PC-3 (cell line): ENCODE measurements at regions not wholly inside any gene's neighbourhood (a gene's known extent, or its start where the extent isn't known, plus 50 kb on each side); places are given as distances from the start of the nearest gene placed in this dataset.

ENCODE experiments used
- ATAC-seq: fragments of 200-7000 bp; cut with Tn5 transposase; 2 replicates; pipeline ENCODE4 v1.9.1; 2020; ENCODE audit warnings: mild to moderate bottlenecking, moderate library complexity
- BruUV-seq: library from RNA; stranded (reverse); fragments of 400-500 nt; replicated peaks from 2 replicates; lab custom pipeline; 2021; lab: Mats Ljungman, UMichigan
- CTCF ChIA-PET: fragments of 300-600 bp; sonication (Branson Sonifier 250); formaldehyde crosslinking; loops from one replicate; lab custom pipeline; 2022; ENCODE audit warnings: antibody characterized with exemption; lab: Charles Lee
- POLR2A ChIA-PET: fragments of 300-600 bp; sonication (Branson Sonifier 250); formaldehyde crosslinking; loops from one replicate; lab custom pipeline; 2022; ENCODE audit warnings: antibody characterized with exemption; ENCODE audit not compliant: unreplicated experiment; lab: Charles Lee
- DNase-seq: peaks from one replicate; pipeline ENCODE4 v3.0.0-alpha.2; 2015
- H2AFZ ChIP-seq: fragments of 300-600 bp; sonication (generic); 2 replicates; pipeline ENCODE4 v1.6.0; 2016; ENCODE audit warnings: antibody characterized with exemption, low read length
- H3F3A ChIP-seq: fragments of 300-600 bp; sonication (generic); one replicate; pipeline ENCODE4 v1.6.0; 2017; ENCODE audit warnings: antibody characterized with exemption, low read length, control low read depth, mild to moderate bottlenecking; ENCODE audit not compliant: unreplicated experiment
- H3K27ac ChIP-seq: fragments of 300-600 bp; sonication (generic); 2 replicates; pipeline ENCODE4 v1.5.1; 2016; ENCODE audit warnings: mild to moderate bottlenecking, low read length
- H3K27me3 ChIP-seq: fragments of 300-600 bp; sonication (generic); 2 replicates; pipeline ENCODE4 v1.6.1; 2016; ENCODE audit warnings: low read length, mixed read lengths
- H3K36me3 ChIP-seq: fragments of 300-600 bp; sonication (generic); 2 replicates; pipeline ENCODE4 v1.6.1; 2016; ENCODE audit warnings: low read depth, mixed run types, low read length, mixed read lengths
- H3K4me1 ChIP-seq: fragments of 300-600 bp; sonication (generic); 2 replicates; pipeline ENCODE4 v1.5.1; 2016; ENCODE audit warnings: low read length; ENCODE audit not compliant: insufficient read depth
- H3K4me2 ChIP-seq: fragments of 300-600 bp; sonication (generic); 2 replicates; pipeline ENCODE4 v1.6.0; 2016; ENCODE audit warnings: low read length
- H3K4me3 ChIP-seq: fragments of 300-600 bp; sonication (generic); 2 replicates; pipeline ENCODE4 v1.5.1; 2016; ENCODE audit warnings: mild to moderate bottlenecking, low read length, mixed read lengths
- H3K79me2 ChIP-seq: fragments of 300-600 bp; sonication (generic); 2 replicates; pipeline ENCODE4 v1.6.1; 2017; ENCODE audit warnings: low read length, mixed read lengths
- H3K9ac ChIP-seq: fragments of 300-600 bp; sonication (generic); 2 replicates; pipeline ENCODE4 v1.6.0; 2016; ENCODE audit warnings: mild to moderate bottlenecking, low read length
- H3K9me2 ChIP-seq: fragments of 300-600 bp; sonication (generic); replicated peaks from 2 replicates; pipeline ENCODE4 v1.6.1; 2016; ENCODE audit warnings: mixed run types, low read length, mixed read lengths
- H3K9me3 ChIP-seq: fragments of 300-600 bp; sonication (generic); 2 replicates; pipeline ENCODE4 v1.6.1; 2016; ENCODE audit warnings: low read length, mixed read lengths
- H4K20me1 ChIP-seq: fragments of 300-600 bp; sonication (generic); 2 replicates; pipeline ENCODE4 v1.6.1; 2016; ENCODE audit warnings: low read length, mixed read lengths
- EZH2 ChIP-seq: fragments of 300-600 bp; sonication (generic); IDR thresholded peaks from one replicate; pipeline ENCODE4 v1.6.1; 2017; ENCODE audit warnings: antibody characterized with exemption, mild to moderate bottlenecking, low read length; ENCODE audit not compliant: unreplicated experiment
- EZH2phosphoT487 ChIP-seq: fragments of 300-600 bp; sonication (generic); IDR thresholded peaks from 2 replicates; pipeline ENCODE4 v1.6.1; 2018; ENCODE audit warnings: mild to moderate bottlenecking, antibody characterized with exemption, low read length, borderline replicate concordance
- intact Hi-C: fragments of 100-400 bp; cut with micrococcal nuclease; formaldehyde crosslinking; loops from 2 replicates; pipeline ENCODE4 v1.9.0; 2023
- TF ChIP-seq, protein P1 (sequence below): fragments of 300-600 bp; sonication (generic); conservative IDR thresholded peaks from 2 replicates; pipeline ENCODE4 v1.5.1; 2017; ENCODE audit warnings: antibody characterized with exemption, low read depth, mild to moderate bottlenecking, low read length

DNA sequence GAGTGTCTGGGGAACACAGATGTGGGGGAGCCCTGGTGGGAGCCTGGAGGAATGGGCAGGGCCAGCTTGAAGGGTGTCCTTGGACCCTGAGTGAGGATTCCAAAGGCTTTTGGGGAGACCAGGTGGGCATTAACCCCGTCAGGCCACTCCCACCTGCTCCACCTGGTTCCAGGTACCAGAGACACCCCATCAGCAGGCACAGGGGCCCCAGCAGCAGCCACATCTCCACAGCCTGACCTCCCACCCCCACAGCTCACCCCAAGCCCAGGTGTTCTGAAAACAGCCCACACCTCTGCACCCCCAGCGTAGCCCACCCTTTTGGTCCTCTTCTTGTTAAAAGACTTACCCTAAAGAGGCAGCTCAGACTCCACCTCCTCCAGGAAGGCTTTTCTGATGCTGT lies 102.1 kb upstream of the PRR20G start:
- H3K79me2 ChIP-seq, result no peaks in the 10 kb centered on the region
- no TSS peak for BruUV-seq
- H3K9me3 ChIP-seq, result no peaks in the 10 kb centered on the region
- H3K9me2 ChIP-seq, result no peaks in the 10 kb centered on the region
- no peak overlapping the region for H3K27ac ChIP-seq
- no peaks in the 10 kb centered on the region for H3K36me3 ChIP-seq
- CTCF ChIA-PET, result interaction anchor here (0.6 kb wide), 1 partner anchor 141 kb away, joined by 5 read pairs; no protein-coding TSS in a partner anchor
- H3K27me3 ChIP-seq, result 0 out of 2 replicates have a peak, but pooled peaks cover 4% of the 10 kb centered on the region
- DNase-seq, result no peak
- no peaks in the 10 kb centered on the region for H3F3A ChIP-seq
- ATAC-seq, result no peak
- peaks cover 2% of the 10 kb centered on the region; the same call in 1 of the 2 replicates for H3K4me1 ChIP-seq
- POLR2A ChIA-PET, result no interaction called here
- no peak overlapping the region for H3K4me3 ChIP-seq
- intact Hi-C loops, result no loop called here
- H3K9ac ChIP-seq, result no peak overlapping the region
- no peak overlapping the region for H2AFZ ChIP-seq
- TF ChIP-seq EZH2, result no peak
- TF ChIP-seq, protein P1, sequence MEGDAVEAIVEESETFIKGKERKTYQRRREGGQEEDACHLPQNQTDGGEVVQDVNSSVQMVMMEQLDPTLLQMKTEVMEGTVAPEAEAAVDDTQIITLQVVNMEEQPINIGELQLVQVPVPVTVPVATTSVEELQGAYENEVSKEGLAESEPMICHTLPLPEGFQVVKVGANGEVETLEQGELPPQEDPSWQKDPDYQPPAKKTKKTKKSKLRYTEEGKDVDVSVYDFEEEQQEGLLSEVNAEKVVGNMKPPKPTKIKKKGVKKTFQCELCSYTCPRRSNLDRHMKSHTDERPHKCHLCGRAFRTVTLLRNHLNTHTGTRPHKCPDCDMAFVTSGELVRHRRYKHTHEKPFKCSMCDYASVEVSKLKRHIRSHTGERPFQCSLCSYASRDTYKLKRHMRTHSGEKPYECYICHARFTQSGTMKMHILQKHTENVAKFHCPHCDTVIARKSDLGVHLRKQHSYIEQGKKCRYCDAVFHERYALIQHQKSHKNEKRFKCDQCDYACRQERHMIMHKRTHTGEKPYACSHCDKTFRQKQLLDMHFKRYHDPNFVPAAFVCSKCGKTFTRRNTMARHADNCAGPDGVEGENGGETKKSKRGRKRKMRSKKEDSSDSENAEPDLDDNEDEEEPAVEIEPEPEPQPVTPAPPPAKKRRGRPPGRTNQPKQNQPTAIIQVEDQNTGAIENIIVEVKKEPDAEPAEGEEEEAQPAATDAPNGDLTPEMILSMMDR, result no peak
- TF ChIP-seq EZH2phosphoT487, result no peak
- no peaks in the 10 kb centered on the region for H4K20me1 ChIP-seq
- H3K4me2 ChIP-seq, result no peak overlapping the region

DNA sequence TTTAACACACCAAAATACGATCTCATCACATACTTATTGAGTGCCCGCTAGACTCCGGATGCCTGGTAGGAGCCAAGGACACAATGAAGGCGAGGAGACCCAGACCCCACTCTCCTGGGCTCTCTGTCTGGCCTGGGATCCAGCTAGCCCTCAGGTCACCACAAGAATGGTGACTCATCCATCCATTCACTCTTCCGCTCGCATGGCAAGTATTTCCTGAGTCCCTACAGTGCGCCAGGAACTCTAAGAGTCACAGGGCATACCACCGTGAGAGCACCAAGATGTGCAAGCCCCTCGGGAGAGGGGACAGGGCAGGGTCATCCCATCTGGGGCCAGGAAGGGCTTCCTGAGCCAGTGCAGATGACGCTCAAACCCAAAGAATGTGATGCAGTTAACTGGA lies 101.6 kb upstream of the PRR20G start:
- Histone ChIP-seq H2AFZ (no peak overlapping the region), H3K36me3 (no peaks in the 10 kb centered on the region), H3K9ac (no peak overlapping the region), H3K4me3 (no peak overlapping the region), H4K20me1 (no peaks in the 10 kb centered on the region), H3F3A (no peaks in the 10 kb centered on the region), H3K9me2 (no peaks in the 10 kb centered on the region), H3K9me3 (no peaks in the 10 kb centered on the region), H3K79me2 (no peaks in the 10 kb centered on the region), H3K4me2 (no peak overlapping the region), H3K4me1 (peaks cover 2% of the 10 kb centered on the region; the same call in 1 of the 2 replicates), H3K27ac (no peak overlapping the region), H3K27me3 (0 out of 2 replicates have a peak, but pooled peaks cover 4% of the 10 kb centered on the region)
- POLR2A ChIA-PET, result no interaction called here
- BruUV-seq, result no TSS peak
- intact Hi-C loops, result no loop called here
- CTCF ChIA-PET, result interaction anchor here (0.6 kb wide), 1 partner anchor 140 kb away, joined by 5 read pairs; no protein-coding TSS in a partner anchor
- TF ChIP-seq, protein P1, result no peak
- no peak for TF ChIP-seq EZH2
- TF ChIP-seq EZH2phosphoT487, result no peak
- peak; percentile 39 for DNase-seq
- ATAC-seq, result no peak

DNA sequence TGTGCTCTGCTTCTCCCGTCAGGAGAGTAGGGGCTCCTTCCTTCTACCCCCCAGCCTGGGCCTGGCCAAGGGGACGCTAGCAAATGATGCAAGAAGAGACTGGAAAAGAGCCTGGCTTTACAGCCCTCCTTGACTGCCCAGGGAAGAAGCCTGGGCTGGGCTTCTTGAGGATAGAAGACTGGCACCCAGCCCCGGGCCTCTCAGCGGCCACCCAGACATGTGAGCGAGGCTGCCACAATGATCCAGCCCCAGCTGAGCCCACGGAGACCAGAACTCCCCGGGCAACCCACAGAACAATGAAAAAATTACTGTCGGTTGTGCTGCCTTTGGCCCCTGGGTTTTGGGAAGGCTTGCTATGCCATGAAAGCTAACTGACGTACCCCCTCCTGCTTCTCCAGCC lies 100.6 kb upstream of the PRR20G start:
- no peak overlapping the region for H2AFZ ChIP-seq
- no peaks in the 10 kb centered on the region for H3K9me3 ChIP-seq
- H4K20me1 ChIP-seq, result no peaks in the 10 kb centered on the region
- H3K27ac ChIP-seq, result no peak overlapping the region
- H3K9me2 ChIP-seq, result no peaks in the 10 kb centered on the region
- POLR2A ChIA-PET, result no interaction called here
- no TSS peak for BruUV-seq
- H3K9ac ChIP-seq, result no peak overlapping the region
- intact Hi-C loops, result no loop called here
- ATAC-seq (no peak), DNase-seq (no peak)
- no peak for TF ChIP-seq EZH2
- TF ChIP-seq, protein P1, result no peak
- no peak for TF ChIP-seq EZH2phosphoT487
- H3K36me3 ChIP-seq, result no peaks in the 10 kb centered on the region
- H3K27me3 ChIP-seq, result 0 out of 2 replicates have a peak, but pooled peaks cover 8% of the 10 kb centered on the region
- H3K4me3 ChIP-seq, result no peak overlapping the region
- H3K4me2 ChIP-seq, result no peak overlapping the region
- CTCF ChIA-PET, result no interaction called here
- H3K79me2 ChIP-seq, result no peaks in the 10 kb centered on the region
- H3F3A ChIP-seq, result no peaks in the 10 kb centered on the region
- H3K4me1 ChIP-seq, result peaks cover 2% of the 10 kb centered on the region; the same call in 1 of the 2 replicates
